Colonic mucosa (tissue), 4 donors: ENCODE measurements at regions not wholly inside any gene's neighbourhood (a gene's known extent, or its start where the extent isn't known, plus 50 kb on each side); places are given as distances from the start of the nearest gene placed in this dataset.

Source experiments
- DNase-seq: peaks from one replicate; pipeline ENCODE4 v3.0.0-alpha.2; 2020
- H3K27ac ChIP-seq: fragments of 200-600 bp; one replicate; pipeline ENCODE4 v1.8.0; 2021
- H3K27me3 ChIP-seq: fragments of 200-600 bp; one replicate; pipeline ENCODE4 v1.8.0; 2021
- H3K36me3 ChIP-seq: fragments of 200-600 bp; one replicate; pipeline ENCODE4 v1.8.0; 2021
- H3K4me1 ChIP-seq: fragments of 200-600 bp; one replicate; pipeline ENCODE4 v1.8.0; 2021; ENCODE audit warnings: mild to moderate bottlenecking
- H3K4me3 ChIP-seq: fragments of 200-600 bp; one replicate; pipeline ENCODE4 v1.8.0; 2021
- H3K9ac ChIP-seq, 2 donors: one replicate each; pipeline ENCODE4 v1.7.0; 2013; ENCODE audit warnings: control low read depth in 2 of 2, low read depth in 2 of 2, low read length in 2 of 2
- H3K9me3 ChIP-seq: fragments of 200-600 bp; one replicate; pipeline ENCODE4 v1.8.0; 2021
- intact Hi-C: fragments of 100-400 bp; cut with DNase I; formaldehyde crosslinking; loops from one replicate; pipeline ENCODE4 v1.14.1; 2022
- TF ChIP-seq, protein P1 (sequence below): fragments of 200-600 bp; IDR thresholded peaks from one replicate; pipeline ENCODE4 v1.8.0; 2022; ENCODE audit warnings: antibody characterized with exemption, mild to moderate bottlenecking
- donor health status: healthy.
- donor health status: DM: no; HTN: no; CAD: no.
- donor health status: DM: no; HTN: no; CAD: no.

DNA sequence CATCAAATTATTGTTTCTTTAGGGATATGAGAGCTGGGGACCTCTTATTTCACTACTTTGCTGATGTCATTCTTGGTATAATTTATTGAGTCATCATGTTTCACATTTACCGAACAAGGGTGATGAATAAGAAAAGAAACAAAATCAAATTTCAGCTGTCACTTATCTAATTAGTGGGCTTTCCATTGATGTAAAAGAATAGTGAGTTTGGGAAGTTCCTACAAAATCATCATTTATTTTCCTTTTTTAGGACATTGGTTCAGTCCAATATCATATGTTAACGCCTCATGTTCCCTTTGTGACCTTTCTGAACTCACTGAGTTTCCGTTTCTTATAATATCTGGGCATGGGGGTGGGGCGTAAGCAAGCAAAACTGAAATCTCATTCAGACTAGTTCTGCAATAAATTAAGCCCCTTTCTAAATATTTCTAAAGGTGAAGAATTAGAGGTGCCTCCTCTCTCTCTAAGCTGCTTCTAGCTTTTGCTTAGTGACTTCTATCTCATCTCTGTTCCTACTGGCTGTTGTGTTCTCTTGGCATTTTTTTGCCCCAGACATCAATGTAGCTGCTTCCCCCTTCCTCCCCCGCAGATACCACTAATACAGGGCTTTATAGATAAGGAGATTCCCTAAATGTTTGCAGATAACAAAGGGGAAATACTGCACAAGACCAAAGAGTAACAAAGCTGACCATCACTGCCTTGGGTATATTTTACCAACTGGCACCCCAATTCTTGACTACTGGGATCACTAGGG is 238.0 kb upstream of the CTNNB1 start:
- Histone ChIP-seq H3K36me3 (no peaks in the 10 kb centered on the region), H3K9ac (no peak overlapping the region), H3K4me3 (no peak overlapping the region), H3K9me3 (no peaks in the 10 kb centered on the region), H3K4me1 (no peaks in the 10 kb centered on the region), H3K27ac (no peak overlapping the region), H3K27me3 (no peaks in the 10 kb centered on the region)
- TF ChIP-seq, protein P1, sequence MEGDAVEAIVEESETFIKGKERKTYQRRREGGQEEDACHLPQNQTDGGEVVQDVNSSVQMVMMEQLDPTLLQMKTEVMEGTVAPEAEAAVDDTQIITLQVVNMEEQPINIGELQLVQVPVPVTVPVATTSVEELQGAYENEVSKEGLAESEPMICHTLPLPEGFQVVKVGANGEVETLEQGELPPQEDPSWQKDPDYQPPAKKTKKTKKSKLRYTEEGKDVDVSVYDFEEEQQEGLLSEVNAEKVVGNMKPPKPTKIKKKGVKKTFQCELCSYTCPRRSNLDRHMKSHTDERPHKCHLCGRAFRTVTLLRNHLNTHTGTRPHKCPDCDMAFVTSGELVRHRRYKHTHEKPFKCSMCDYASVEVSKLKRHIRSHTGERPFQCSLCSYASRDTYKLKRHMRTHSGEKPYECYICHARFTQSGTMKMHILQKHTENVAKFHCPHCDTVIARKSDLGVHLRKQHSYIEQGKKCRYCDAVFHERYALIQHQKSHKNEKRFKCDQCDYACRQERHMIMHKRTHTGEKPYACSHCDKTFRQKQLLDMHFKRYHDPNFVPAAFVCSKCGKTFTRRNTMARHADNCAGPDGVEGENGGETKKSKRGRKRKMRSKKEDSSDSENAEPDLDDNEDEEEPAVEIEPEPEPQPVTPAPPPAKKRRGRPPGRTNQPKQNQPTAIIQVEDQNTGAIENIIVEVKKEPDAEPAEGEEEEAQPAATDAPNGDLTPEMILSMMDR: no peak
- intact Hi-C loops: no loop called here
- no peak for DNase-seq

DNA sequence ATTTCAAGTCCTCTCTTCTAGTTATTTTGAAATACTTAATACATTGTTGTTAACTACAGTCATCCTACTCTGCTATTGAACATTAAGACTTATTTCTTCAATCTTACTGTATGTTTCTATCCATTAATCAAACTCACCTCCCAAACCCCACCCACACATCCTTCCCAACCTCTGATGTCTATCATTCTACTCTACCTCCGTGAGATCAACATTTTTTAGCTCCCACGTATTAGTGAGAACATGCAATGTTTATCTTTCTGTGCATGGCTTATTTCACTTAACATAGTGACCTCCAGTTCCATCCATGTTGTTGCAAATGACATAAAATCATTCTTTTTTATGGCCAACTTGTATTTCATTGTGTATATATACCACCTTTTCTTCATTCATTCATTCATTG is 236.6 kb upstream of the CTNNB1 start:
- no peak for DNase-seq
- Histone ChIP-seq H3K27me3 (no peaks in the 10 kb centered on the region), H3K4me3 (no peak overlapping the region), H3K9me3 (no peaks in the 10 kb centered on the region), H3K27ac (no peak overlapping the region), H3K4me1 (no peaks in the 10 kb centered on the region), H3K36me3 (no peaks in the 10 kb centered on the region), H3K9ac (no peak overlapping the region)
- TF ChIP-seq, protein P1: no peak
- intact Hi-C loops: no loop called here

DNA sequence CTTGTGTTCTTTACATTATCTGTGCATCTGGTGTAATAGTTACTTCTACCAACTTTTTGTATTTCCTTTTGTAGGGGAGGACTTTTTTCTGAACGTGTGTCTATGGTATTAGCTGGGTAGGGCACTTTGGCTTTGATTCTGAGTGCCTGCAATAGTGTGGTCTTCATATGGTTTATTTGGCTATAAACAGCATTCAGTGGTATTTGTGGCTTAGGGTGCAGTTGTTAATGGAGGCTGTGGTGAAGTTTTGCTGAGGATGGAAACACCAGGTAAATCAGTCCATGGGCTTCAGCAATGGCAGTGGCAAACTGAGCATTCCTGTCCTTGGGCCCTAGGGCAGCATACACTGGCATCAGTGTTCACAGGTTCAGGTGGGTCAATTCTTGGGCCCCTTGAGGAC is 230.6 kb upstream of the CTNNB1 start:
- H3K36me3 ChIP-seq: no peaks in the 10 kb centered on the region
- H3K27me3 ChIP-seq: no peaks in the 10 kb centered on the region
- DNase-seq: no peak
- no peak overlapping the region for H3K27ac ChIP-seq
- TF ChIP-seq, protein P1: no peak
- H3K4me3 ChIP-seq: no peak overlapping the region
- intact Hi-C loops: no loop called here
- H3K9me3 ChIP-seq: no peaks in the 10 kb centered on the region
- no peak overlapping the region for H3K9ac ChIP-seq
- H3K4me1 ChIP-seq: peaks cover 15% of the 10 kb centered on the region

DNA sequence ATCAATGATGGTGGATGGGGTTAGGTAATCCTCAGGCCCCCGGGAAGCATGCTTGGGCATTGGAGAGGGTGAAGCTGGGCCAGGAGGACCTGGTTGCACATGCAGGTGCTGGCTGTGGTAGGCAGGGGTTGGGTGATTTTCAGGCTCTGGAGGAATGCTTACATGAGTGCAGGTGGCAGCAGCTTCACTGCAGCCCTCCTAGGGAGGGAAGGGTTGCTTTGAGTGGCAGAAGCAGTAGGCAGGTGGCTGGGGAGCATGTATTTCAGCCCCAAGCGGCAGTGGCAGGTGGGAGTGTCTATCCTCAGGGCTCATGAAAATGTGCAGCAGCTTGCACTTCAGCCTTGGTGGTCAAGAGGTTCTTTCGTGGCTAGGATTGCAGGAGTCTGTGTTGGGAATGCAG is 230.0 kb upstream of the CTNNB1 start:
- H3K4me1 ChIP-seq: peaks cover 15% of the 10 kb centered on the region
- no peak overlapping the region for H3K4me3 ChIP-seq
- H3K27me3 ChIP-seq: no peaks in the 10 kb centered on the region
- no peak overlapping the region for H3K9ac ChIP-seq
- DNase-seq: no peak
- no peak overlapping the region for H3K27ac ChIP-seq
- H3K9me3 ChIP-seq: no peaks in the 10 kb centered on the region
- TF ChIP-seq, protein P1: no peak
- intact Hi-C loops: no loop called here
- H3K36me3 ChIP-seq: no peaks in the 10 kb centered on the region

DNA sequence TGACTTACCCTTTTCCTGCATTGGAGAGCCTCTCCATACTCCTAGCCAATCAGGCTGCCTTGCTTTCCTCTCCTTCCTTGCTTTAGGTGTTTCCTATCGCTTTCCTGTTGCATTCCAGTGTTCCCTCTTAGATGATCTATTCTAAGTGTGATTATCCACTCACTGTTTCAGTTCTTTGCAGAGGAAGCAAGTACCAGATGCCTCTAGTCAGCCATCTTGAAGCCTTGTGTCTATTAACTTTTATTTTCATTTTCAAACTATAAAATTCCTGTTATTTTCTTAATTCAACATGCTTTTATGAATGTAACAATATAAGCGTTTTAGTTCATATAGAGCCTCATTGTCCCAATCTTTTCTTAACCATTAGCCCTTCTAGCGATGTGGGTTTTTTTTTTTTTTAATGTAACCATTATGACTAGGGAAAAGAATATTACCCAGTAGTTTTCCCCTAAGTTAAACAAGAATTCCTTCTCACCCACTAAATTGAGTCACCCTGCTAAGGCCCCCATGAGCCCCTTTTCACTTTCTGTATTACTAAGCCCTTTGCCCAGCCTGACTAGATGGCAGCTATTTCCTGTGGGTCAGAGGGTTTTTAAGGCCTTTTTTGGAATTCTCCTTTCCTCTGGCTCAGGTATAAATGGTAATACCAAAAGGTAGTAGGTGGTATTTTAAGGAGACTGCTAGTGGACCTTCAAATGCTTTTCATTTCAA is 229.4 kb upstream of the CTNNB1 start:
- H3K27ac ChIP-seq: no peak overlapping the region
- no peaks in the 10 kb centered on the region for H3K36me3 ChIP-seq
- no peaks in the 10 kb centered on the region for H3K27me3 ChIP-seq
- intact Hi-C loops: loop anchor here (5.0 to 10.0 kb wide), 2 partner anchors 235 to 388 kb away; no protein-coding TSS in a partner anchor
- H3K9ac ChIP-seq: no peak overlapping the region
- TF ChIP-seq, protein P1: no peak
- DNase-seq: no peak
- H3K4me3 ChIP-seq: no peak overlapping the region
- H3K4me1 ChIP-seq: peaks cover 15% of the 10 kb centered on the region
- no peaks in the 10 kb centered on the region for H3K9me3 ChIP-seq
